MM.1S (cell line): ENCODE measurements at regions not wholly inside any gene's neighbourhood (a gene's known extent, or its start where the extent isn't known, plus 50 kb on each side); places are given as distances from the start of the nearest gene placed in this dataset.

Experiments
- CTCF ChIP-seq: fragments of 300-600 bp; sonication (generic); IDR thresholded peaks from 2 replicates; pipeline ENCODE4 v1.5.1; 2016; ENCODE audit warnings: antibody characterized with exemption, low read length, mixed read lengths
- EZH2phosphoT487 ChIP-seq: fragments of 300-600 bp; sonication (generic); IDR thresholded peaks from 2 replicates; pipeline ENCODE4 v1.6.1; 2018; ENCODE audit warnings: antibody characterized with exemption, low read length

DNA sequence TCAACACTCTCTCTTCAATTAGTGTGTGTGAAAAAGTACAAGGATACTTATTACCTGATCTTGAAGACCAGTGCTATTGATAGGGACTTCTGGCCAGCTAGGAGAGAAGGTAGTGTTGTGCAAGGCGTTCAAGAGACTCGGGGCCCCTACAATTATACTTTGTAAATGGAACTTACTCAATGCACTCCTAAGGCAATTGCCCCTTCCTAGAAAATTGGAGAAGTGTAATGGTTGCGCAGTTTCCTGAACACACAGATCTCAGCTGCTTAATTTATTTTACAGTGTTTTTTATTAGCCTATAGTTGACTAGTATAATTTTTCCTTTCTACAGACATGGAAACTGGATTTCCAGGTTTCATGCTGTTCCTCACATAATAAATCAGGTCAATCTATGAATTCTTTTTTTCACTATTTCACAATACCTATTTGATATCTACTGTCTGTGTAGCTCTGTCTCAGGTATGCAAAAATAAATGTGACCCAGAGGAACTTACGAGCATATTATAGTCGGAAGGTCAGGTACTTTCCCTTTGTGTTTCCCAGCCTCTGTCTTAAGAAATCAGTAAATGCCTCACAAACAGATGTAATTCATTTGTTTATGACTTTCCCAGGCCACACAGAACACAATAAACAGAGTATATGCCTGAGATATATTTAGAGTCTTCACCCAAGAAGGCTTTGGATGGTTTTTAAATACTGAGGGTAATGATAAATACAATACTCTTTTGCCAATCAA lies 89.1 kb upstream of the TET2 start:
- TF ChIP-seq CTCF = no peak
- TF ChIP-seq EZH2phosphoT487 = no peak
